Iris pigment epithelial cell (primary cell): ENCODE measurements at regions not wholly inside any gene's neighbourhood (a gene's known extent, or its start where the extent isn't known, plus 50 kb on each side); places are given as distances from the start of the nearest gene placed in this dataset.
A peak's percentile ranks its signal among the peaks of the same experiment; 100 is the strongest.
"Not testable (repeated sequence)": the region's sequence is repeated elsewhere in the genome, so short reads cannot be mapped to it uniquely, and the experiment has no call there.

Source experiments
- DNase-seq: peaks from one replicate; pipeline ENCODE4 v3.0.0-alpha.2; 2011; ENCODE audit warnings: low read depth

DNA sequence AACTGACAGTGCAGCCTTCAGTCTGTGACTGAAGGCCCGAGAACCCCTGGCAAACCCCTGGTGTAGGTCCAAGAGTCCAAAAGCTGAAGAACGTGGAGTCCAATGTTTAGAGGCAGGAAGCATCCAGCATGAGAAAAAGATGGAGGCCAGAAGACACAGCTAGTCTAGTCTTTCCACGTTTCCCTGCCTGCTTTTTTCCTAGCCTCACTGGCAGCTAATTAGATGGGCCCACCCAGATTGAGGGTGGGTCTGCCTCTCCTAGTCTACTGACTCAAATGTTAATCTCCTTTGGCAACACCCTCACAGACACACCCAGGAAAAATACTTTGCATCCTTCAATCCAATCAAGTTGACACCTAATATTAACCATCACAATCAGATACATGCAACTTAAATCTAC is 87.8 kb downstream of the TENT5D start:
- not testable (repeated sequence) for DNase-seq

DNA sequence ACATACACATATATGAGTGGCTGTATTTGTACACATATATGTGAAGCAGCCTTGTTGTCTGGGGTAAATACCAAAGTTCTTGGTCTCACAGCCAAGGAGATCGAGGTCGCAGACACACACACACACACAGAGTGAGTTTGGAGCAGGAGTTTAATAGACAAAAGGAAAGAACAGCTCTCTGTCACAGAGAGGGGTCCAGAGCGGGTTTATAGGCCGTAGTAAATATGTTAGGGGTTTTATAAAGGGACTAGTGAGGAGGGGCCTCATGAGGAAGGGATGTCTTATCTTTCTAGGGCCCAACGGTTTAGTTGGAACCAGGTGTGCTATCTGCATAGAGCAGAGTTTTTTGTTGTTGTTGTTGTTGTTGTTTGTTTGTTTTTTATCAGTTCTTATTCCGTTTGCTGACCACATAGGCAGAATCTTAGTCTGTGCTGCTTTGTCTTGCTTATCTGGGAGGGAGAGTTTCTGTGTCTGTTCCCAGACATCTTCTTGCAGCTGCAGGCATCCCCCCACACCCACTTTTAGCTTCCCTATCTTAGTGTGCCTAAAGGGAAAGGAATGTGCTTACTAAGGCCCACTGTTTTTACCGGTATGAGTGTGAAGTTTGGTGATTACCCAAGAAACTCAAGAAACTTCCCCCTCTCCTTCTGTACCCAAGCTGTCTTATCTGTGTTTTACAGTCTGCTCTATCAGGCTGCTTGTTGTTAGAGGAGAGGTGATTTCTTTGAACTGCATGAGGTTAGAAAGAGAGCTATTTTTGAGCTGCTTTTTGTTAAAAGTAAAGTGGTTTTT is 91.9 kb downstream of the TENT5D start:
- peak; percentile 12 for DNase-seq

DNA sequence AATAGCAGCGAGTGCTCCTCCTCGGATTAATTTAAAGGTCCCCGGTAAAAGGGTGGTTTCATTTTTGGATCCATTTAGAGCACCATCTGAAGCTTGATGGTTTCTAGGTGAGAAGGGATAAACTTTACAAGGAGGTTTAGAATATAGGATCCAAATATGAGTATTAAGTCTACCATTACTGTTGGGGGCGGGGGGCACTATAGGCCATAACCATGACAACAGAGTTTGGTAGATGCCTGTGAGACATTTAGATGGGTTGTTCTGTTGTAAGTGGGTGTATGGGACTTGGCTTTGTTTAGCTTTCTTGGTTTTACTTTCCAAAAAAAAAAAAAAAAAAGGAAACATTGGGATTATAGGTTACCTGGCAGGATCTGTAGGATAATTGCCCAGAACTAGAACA is 92.7 kb downstream of the TENT5D start:
- no peak for DNase-seq

DNA sequence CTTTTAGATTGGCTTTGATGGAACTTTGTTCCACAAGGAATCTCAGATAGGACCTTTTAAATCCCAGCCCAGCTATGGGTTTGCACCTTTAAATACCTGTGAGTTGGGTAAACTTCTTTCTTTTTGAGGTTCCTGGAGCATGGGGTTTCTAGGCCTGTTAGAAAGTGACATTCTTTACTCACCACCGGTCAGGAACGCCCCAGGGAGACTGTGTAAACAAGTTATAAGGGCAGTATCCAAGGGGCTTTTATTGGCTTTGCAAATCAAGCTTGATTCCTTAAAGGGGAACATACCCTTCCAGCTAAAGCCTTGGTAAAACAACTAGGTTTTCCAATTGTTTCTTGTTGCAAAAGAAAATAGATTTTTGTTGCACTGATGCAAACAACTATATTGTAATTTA is 93.4 kb downstream of the TENT5D start:
- no peak for DNase-seq

- no peak for DNase-seq
Measured at GRCh38 chrX:80537096-80537495, 116.8 kb downstream of the TENT5D start.

GRCh38 chrX:80550722-80551121 is 130.5 kb downstream of the TENT5D start:
- DNase-seq, result no peak

DNA sequence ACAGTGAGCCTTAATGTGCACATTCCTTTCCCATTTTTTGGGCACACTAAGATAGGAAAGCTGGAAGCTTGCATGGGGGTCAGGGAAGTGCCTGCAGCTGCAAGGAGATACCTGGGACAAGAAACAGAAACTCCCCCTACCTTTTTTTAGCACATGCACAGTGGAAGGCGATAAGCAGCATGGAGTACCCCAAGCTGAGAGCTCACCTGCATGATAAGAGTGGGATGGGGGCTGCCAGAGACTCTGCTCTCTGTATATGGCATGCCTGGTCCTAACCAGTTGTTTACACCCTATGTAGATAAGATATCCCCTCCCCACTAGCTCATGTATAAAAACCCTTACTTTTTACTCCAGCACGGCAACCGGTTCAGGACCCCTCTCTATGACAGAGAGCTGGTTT is 135.9 kb downstream of the TENT5D start:
- DNase-seq, result no peak

DNA sequence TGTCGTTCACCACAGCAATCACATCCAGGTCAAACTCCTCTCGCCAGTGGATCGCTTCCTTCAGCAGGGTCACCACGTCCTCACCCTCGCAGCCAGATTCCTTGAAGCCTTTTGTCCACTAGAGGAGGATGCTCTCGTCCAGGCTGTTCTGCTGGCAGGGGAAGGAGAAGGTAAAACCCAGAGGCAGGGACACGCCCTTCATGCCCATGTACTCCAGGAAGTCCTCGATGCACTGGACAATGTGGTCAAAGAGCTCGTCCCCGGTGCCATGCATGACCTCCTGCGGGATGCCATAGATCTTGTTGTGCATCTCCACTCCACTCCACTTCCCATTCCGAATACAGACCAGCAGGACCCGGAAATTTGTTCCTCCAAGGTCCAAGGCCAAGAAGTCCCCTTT is 152.4 kb downstream of the TENT5D start:
- DNase-seq, result no peak

DNA sequence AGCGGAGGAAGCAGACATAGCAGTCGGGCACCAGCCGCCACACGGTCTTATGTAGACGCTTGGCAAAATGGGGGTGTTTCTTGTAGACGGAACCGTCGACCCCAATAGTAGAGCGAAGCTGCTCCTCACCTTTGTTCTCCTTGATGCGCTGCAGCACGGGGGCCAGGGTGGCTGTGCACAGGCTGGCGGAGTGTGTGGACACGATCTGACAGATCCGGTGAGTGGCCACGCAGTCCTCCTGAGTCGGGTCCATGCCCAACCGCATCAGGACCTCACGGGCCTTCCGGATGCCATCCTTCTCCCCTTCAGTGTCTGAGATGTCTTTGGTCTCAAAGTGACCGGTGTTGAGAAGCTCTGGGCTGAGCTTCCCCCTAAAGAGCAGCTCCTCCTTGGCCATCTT is 153.0 kb downstream of the TENT5D start:
- no peak for DNase-seq

- DNase-seq, result not testable (repeated sequence)
Measured at GRCh38 chrX:80574486-80575086, 154.3 kb downstream of the TENT5D start.

- no peak for DNase-seq
Measured at GRCh38 chrX:80576267-80576666, 156.0 kb downstream of the TENT5D start.

DNA sequence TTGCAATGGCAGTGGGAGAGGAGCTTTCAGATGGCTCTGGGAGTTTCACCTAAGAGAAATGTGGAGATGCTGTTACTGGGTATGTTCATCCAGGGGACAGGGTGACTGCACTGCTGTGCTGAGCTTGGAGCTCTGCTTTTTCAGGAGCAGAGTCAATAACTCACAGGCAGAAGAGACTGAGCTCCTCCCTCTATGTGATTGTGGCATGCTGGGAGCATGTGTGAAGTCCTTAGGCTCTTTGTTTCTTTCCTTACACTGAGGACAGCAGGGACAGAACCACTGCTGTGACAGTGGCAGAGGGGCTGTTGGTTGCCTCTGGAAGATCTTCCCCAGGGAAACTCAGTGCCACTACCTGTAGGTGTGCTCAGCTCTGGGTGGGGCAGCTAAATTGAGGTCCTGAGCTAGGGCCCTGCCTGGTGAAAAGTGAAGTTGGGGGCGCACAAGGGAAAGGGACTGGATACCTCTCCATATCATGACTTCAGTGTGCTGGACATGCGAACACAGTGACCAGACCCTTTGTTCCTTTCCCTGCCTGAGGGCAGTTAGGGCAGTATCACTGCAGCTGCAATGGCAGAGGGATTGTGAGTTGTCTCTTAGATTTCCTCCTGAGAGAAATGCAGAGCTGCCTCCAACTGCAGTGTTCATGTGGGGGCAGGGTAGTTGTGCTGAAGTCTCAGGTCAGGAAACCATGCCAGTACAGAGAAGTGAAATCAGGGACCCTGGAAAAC is 156.7 kb downstream of the TENT5D start:
- no peak for DNase-seq

DNA sequence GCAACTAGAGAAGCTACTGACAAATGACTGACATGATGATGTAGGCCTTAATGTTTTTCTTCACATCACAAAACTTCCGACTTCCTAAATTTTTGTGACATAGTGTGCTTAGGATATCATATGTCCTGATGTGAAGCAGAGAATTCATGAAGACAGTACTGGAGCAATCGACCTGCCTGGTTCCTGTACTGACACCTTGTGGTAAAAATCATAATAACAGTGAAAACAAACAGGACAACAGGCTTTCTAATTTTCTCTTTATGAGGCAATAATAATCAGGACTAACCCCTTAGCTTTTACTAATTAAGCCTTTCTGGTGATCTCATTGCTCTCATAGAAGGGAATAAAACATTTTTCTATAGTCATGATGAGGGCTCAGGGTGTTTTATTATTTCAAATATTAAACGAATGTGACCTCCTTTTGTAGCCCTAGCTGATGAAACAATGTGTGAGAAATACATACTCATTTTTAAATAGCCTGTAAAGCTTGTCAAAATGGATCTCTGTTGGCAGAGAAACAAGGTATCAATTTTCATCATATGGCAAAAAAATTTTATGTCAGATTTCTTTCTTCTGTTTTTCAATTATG is 158.4 kb downstream of the TENT5D start:
- peak; percentile 21 for DNase-seq

- not testable (repeated sequence) for DNase-seq
Measured at GRCh38 chrX:80590992-80591391, 170.7 kb downstream of the TENT5D start.

- no peak for DNase-seq
Measured at GRCh38 chrX:80602036-80602860, 182.0 kb downstream of the TENT5D start.
